ENCODE measurements at regions not wholly inside any gene's neighbourhood (a gene's known extent, or its start where the extent isn't known, plus 50 kb on each side); places are given as distances from the start of the nearest gene placed in this dataset.

DNA sequence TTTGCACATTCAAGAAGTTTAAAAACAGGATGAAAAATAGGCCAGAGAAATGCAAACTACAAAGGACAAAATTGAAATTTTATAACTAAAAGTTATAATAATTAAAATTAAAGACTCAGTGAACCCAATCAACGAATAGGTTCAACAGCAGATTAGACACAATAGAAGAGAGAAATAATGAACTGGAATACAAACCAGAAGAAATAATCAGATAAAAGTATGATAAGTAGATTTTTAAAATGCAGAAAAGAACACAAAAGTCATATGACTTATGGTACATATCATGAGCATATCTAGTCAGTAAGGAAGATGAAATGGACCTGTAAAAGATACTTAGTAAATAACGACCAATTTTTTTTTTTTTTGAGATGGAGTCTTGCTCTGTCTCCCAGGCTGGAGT is 108.1 kb upstream of the COG2 start:
- TF ChIP-seq POLR2A (IDR thresholded peaks at IDR 0.05; ENCODE audit: low read depth, low read length) (no peak), POLR2AphosphoS5 (IDR thresholded peaks at IDR 0.05; ENCODE audit: low read depth, low read length) (no peak)
